22Rv1 (cell line): ENCODE measurements at regions not wholly inside any gene's neighbourhood (a gene's known extent, or its start where the extent isn't known, plus 50 kb on each side); places are given as distances from the start of the nearest gene placed in this dataset.

Experiments used
- H3K27ac ChIP-seq: fragments of 450-650 bp; 2 replicates; pipeline ENCODE4 v1.5.1; 2017
- ZFX ChIP-seq: fragments of 450-650 bp; IDR thresholded peaks from 2 replicates; pipeline ENCODE4 v1.6.1; 2017; ENCODE audit warnings: antibody characterized with exemption, borderline replicate concordance
- TF ChIP-seq, protein P1 (sequence below): fragments of 450-650 bp; IDR thresholded peaks from 2 replicates; pipeline ENCODE4 v1.5.1; 2017; ENCODE audit warnings: mild to moderate bottlenecking

DNA sequence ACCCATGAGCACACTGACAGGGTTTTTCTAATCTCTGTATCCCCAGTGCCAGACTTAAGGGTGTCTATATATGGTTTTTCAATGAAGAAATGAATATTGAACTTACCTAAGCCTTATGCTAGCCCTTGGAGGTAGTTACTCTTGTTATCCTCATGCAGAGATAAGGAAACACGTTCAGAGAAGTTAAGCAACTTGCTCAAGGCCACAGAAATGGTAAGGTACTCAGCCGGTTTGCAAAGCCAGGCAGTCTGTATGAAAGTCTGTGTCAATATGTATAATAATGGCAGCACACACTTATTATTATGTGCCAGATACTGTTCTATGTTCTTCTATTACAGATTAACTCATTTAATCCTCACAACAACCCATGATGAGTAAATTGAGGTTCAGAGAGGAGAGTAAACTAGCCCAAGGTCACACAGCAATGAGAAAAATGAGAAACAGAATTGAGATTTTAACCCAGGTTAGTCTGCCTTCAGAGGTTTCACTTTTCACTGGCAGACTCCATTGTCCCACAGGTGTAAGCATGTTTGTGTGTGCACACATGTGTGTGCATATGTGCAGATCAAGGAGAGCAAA, 54.6 kb upstream of the CSF3R start:
- no peak overlapping the region for H3K27ac ChIP-seq
- TF ChIP-seq, protein P1, sequence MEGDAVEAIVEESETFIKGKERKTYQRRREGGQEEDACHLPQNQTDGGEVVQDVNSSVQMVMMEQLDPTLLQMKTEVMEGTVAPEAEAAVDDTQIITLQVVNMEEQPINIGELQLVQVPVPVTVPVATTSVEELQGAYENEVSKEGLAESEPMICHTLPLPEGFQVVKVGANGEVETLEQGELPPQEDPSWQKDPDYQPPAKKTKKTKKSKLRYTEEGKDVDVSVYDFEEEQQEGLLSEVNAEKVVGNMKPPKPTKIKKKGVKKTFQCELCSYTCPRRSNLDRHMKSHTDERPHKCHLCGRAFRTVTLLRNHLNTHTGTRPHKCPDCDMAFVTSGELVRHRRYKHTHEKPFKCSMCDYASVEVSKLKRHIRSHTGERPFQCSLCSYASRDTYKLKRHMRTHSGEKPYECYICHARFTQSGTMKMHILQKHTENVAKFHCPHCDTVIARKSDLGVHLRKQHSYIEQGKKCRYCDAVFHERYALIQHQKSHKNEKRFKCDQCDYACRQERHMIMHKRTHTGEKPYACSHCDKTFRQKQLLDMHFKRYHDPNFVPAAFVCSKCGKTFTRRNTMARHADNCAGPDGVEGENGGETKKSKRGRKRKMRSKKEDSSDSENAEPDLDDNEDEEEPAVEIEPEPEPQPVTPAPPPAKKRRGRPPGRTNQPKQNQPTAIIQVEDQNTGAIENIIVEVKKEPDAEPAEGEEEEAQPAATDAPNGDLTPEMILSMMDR, result no peak
- no peak for TF ChIP-seq ZFX

GRCh38 chr1:36536727-36537126, 54.0 kb upstream of the CSF3R start:
- TF ChIP-seq, protein P1, result no peak
- no peak for TF ChIP-seq ZFX
- H3K27ac ChIP-seq, result no peak overlapping the region

GRCh38 chr1:36534711-36535412, 52.1 kb upstream of the CSF3R start:
- no peak overlapping the region for H3K27ac ChIP-seq
- TF ChIP-seq, protein P1, result no peak
- TF ChIP-seq ZFX, result no peak

- TF ChIP-seq, protein P1, result no peak
- no peak for TF ChIP-seq ZFX
- no peak overlapping the region for H3K27ac ChIP-seq
Observed at GRCh38 chr1:36533897-36534296, 51.2 kb upstream of the CSF3R start.

DNA sequence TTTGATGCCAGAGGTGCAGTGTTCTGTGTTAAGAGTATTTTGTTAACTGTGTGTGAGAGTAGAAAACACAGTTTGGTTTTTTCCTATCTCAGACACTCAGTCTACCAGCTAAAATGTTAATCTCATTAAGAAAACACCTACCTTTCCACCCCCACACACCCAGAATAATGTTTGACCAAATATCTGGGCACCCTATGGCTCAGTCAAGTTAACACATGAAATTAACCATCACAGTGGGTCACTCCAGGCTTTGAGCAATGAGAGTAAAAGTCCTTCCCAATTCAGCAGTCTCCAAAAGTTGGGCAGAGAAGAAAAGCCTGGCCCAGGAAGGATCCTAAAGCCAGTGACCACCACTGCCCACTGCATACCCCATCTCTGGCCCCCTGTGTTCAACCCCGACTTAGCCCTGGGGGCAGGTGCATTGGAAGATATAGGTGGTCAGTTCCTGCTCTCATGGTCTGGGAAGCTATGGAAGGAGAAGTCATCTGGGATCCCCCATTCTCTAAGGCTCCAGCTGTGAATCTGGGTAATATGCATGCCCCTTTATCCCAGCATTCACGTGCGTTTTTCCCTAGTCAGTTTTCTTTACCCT, 50.2 kb upstream of the CSF3R start:
- no peak overlapping the region for H3K27ac ChIP-seq
- no peak for TF ChIP-seq ZFX
- TF ChIP-seq, protein P1, result no peak
